Fibroblast of lung (primary cell): ENCODE measurements at regions not wholly inside any gene's neighbourhood (a gene's known extent, or its start where the extent isn't known, plus 50 kb on each side); places are given as distances from the start of the nearest gene placed in this dataset.
"Not testable (repeated sequence)": the region's sequence is repeated elsewhere in the genome, so short reads cannot be mapped to it uniquely, and the experiment has no call there.

Experiments used
- DNase-seq, 2 donors: peaks; one replicate each; pipeline versions ENCODE4 v3.0.0 to v3.0.0-alpha.2; 2010; ENCODE audit warnings: low read depth in 2 of 2
- H2AFZ ChIP-seq: 2 replicates; pipeline ENCODE4 v1.5.1; 2012; ENCODE audit warnings: low read length, control low read depth, inconsistent platforms
- H3K27ac ChIP-seq: 2 replicates; pipeline ENCODE4 v1.5.1; 2011; ENCODE audit warnings: low read length, control low read depth; ENCODE audit not compliant: insufficient read depth
- H3K27me3 ChIP-seq: 2 replicates; pipeline ENCODE4 v1.5.1; 2011; ENCODE audit warnings: mild to moderate bottlenecking, low read length; ENCODE audit not compliant: control insufficient read depth, insufficient read depth
- H3K36me3 ChIP-seq: 2 replicates; pipeline ENCODE4 v1.5.1; 2011; ENCODE audit warnings: low read length; ENCODE audit not compliant: control insufficient read depth, insufficient read depth
- H3K4me1 ChIP-seq: 2 replicates; pipeline ENCODE4 v1.5.1; 2011; ENCODE audit warnings: low read length; ENCODE audit not compliant: control insufficient read depth, insufficient read depth; ENCODE audit errors: extremely low read depth
- H3K4me2 ChIP-seq: 2 replicates; pipeline ENCODE4 v1.5.1; 2011; ENCODE audit warnings: low read length, control low read depth; ENCODE audit not compliant: insufficient read depth; ENCODE audit errors: extremely low read depth
- H3K4me3 ChIP-seq, 4 experiments: fragments of 200-600 bp in 1 of 4; sonication (generic) in 1 of 4; replicated peaks in 1 of 4; 2 replicates each; pipeline ENCODE4 v1.5.1; 2011 to 2016; ENCODE audit warnings: low read length in 4 of 4, low read depth in 3 of 4, mild to moderate bottlenecking in 3 of 4, control low read depth in 2 of 4, inconsistent platforms in 1 of 4, mixed read lengths in 1 of 4; ENCODE audit not compliant: insufficient read depth in 1 of 4; ENCODE audit errors: control extremely low read depth in 1 of 4
- H3K79me2 ChIP-seq: 2 replicates; pipeline ENCODE4 v1.5.1; 2012; ENCODE audit warnings: mild to moderate bottlenecking, low read length, inconsistent platforms; ENCODE audit not compliant: control insufficient read depth, insufficient read depth
- H3K9ac ChIP-seq: 2 replicates; pipeline ENCODE4 v1.5.1; 2011; ENCODE audit warnings: mild to moderate bottlenecking, low read length, control low read depth; ENCODE audit not compliant: insufficient read depth
- H3K9me3 ChIP-seq: 2 replicates; pipeline ENCODE4 v1.5.1; 2012; ENCODE audit warnings: low read depth, low read length; ENCODE audit not compliant: control insufficient read depth, insufficient read depth
- H4K20me1 ChIP-seq: 2 replicates; pipeline ENCODE4 v1.5.1; 2011; ENCODE audit warnings: low read length; ENCODE audit not compliant: control insufficient read depth, insufficient read depth; ENCODE audit errors: extremely low read depth
- EZH2 ChIP-seq: IDR thresholded peaks from 2 replicates; pipeline ENCODE4 v1.5.1; 2012; ENCODE audit warnings: low read length, control low read depth, mild to moderate bottlenecking; ENCODE audit errors: missing control alignments
- TF ChIP-seq, protein P1 (sequence below), 2 donors: IDR thresholded peaks in 1 of 2; conservative IDR thresholded peaks in 1 of 2; 1 replicate in 1 of 2; 2 replicates in 1 of 2; pipeline ENCODE4 v1.5.1; 2011 to 2012; ENCODE audit warnings: low read length in 2 of 2, control low read depth in 1 of 2, inconsistent platforms in 1 of 2, low read depth in 1 of 2, mild to moderate bottlenecking in 1 of 2

DNA sequence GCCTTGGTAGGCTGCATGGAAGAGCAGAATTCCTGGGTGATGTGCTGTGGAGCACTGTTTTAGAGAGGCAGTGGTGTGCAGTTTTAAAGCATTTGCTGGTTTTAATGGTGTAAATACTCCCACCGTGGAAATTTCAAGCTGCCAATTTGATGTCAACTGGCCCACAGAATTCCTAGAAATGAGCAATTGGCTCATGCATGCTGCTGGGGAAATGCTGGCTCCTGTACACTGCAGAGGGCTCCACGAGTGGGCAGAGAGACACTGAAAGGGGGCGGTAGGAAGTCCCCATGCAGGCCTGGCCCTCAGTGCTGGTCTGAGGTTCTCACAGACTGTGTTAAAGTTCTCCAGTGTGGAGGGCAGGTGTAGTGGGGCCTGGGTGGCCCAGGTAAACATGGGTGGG is 99.4 kb upstream of the NTF3 start:
- H3K4me3 ChIP-seq, result no peak overlapping the region
- no peaks in the 10 kb centered on the region for H3K9me3 ChIP-seq
- no peak overlapping the region for H3K27ac ChIP-seq
- peaks cover 2% of the 10 kb centered on the region for H3K27me3 ChIP-seq
- H4K20me1 ChIP-seq, result no peaks in the 10 kb centered on the region
- no peaks in the 10 kb centered on the region for H3K36me3 ChIP-seq
- no peak overlapping the region for H2AFZ ChIP-seq
- no peaks in the 10 kb centered on the region for H3K79me2 ChIP-seq
- no peak for DNase-seq
- H3K4me2 ChIP-seq, result no peak overlapping the region
- no peaks in the 10 kb centered on the region for H3K4me1 ChIP-seq
- no peak overlapping the region for H3K9ac ChIP-seq
- no peak for TF ChIP-seq EZH2
- TF ChIP-seq, protein P1, sequence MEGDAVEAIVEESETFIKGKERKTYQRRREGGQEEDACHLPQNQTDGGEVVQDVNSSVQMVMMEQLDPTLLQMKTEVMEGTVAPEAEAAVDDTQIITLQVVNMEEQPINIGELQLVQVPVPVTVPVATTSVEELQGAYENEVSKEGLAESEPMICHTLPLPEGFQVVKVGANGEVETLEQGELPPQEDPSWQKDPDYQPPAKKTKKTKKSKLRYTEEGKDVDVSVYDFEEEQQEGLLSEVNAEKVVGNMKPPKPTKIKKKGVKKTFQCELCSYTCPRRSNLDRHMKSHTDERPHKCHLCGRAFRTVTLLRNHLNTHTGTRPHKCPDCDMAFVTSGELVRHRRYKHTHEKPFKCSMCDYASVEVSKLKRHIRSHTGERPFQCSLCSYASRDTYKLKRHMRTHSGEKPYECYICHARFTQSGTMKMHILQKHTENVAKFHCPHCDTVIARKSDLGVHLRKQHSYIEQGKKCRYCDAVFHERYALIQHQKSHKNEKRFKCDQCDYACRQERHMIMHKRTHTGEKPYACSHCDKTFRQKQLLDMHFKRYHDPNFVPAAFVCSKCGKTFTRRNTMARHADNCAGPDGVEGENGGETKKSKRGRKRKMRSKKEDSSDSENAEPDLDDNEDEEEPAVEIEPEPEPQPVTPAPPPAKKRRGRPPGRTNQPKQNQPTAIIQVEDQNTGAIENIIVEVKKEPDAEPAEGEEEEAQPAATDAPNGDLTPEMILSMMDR (conservative IDR thresholded peaks at IDR 0.05 in 1 of 2, IDR thresholded peaks at IDR 0.05 in 1 of 2; ENCODE audit: low read depth in 1 of 2, low read length in 2 of 2), result no peak

DNA sequence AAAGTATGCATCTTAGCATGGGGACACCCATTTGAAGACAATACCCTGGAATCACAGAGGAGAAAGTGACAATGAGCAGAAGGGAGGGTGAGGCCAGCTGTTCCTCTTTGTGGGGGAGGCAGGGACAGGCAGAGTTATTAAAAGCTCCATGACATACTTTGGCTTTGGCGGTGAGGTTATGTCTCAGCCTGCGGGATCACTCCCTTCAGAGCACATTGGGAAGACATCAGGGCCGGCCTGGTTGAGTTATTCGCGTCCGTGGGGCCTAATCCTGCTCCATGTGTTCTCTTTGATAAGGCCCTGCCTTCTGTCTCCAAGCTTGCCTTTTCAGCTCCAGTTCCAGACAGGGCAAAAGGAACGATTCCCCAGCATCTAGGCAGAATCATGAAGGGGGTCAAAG is 98.8 kb upstream of the NTF3 start:
- no peak for DNase-seq
- Histone ChIP-seq H3K79me2 (no peaks in the 10 kb centered on the region), H3K9me3 (no peaks in the 10 kb centered on the region), H3K27ac (no peak overlapping the region), H3K36me3 (no peaks in the 10 kb centered on the region), H3K9ac (no peak overlapping the region), H3K4me2 (no peak overlapping the region), H3K4me3 (no peak overlapping the region), H4K20me1 (no peaks in the 10 kb centered on the region), H3K27me3 (peaks cover 2% of the 10 kb centered on the region), H2AFZ (no peak overlapping the region), H3K4me1 (no peaks in the 10 kb centered on the region)
- TF ChIP-seq, protein P1 (conservative IDR thresholded peaks at IDR 0.05 in 1 of 2, IDR thresholded peaks at IDR 0.05 in 1 of 2; ENCODE audit: low read depth in 1 of 2, low read length in 2 of 2), result no peak
- no peak for TF ChIP-seq EZH2

DNA sequence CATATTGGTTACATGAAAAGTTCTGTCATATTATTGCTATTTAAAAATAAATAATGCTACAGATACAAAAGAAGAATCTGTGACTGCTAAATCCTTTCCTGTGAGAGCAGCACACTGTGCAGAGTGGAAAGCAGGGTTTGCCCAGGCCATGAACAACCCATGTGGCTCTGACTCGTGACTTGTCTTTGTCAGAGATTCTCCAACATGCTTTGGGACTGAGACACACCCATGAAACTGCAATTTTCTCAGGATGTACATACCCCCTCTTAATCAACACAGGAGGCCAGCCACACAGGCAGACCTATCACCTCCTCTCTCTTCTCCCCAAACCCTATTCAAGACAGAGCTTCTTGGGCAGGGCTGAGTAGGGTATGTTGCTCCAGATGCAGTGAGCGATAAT is 96.8 kb upstream of the NTF3 start:
- Histone ChIP-seq H3K27ac (no peak overlapping the region), H3K4me3 (no peak overlapping the region), H3K9ac (no peak overlapping the region), H3K27me3 (peaks cover 2% of the 10 kb centered on the region), H3K79me2 (no peaks in the 10 kb centered on the region), H2AFZ (no peak overlapping the region), H3K36me3 (no peaks in the 10 kb centered on the region), H3K9me3 (no peaks in the 10 kb centered on the region), H3K4me1 (no peaks in the 10 kb centered on the region), H3K4me2 (no peak overlapping the region), H4K20me1 (no peaks in the 10 kb centered on the region)
- TF ChIP-seq EZH2, result no peak
- TF ChIP-seq, protein P1 (conservative IDR thresholded peaks at IDR 0.05 in 1 of 2, IDR thresholded peaks at IDR 0.05 in 1 of 2; ENCODE audit: low read depth in 1 of 2, low read length in 2 of 2), result no peak
- no peak for DNase-seq

DNA sequence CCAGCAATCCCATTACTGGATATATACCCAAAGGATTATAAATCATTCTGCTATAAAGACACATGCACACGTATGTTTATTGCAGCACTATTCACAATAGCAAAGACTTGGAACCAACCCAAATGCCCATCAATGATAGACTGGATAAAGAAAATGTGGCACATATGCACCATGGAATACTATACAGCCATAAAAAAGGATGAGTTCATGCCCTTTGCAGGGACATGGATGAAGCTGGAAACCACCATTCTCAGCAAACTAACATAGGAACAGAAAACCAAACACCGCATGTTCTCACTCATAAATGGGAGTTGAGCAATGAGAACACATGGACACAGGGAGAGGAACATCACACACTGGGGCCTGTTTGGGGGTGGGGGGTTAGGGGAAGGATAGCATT is 90.8 kb upstream of the NTF3 start:
- H3K4me3 ChIP-seq, H3K27ac ChIP-seq, H3K9me3 ChIP-seq, H3K36me3 ChIP-seq, H4K20me1 ChIP-seq, H3K4me2 ChIP-seq, H3K9ac ChIP-seq, H2AFZ ChIP-seq, H3K27me3 ChIP-seq, H3K4me1 ChIP-seq, H3K79me2 ChIP-seq, DNase-seq: not testable (repeated sequence)
